Ascending aorta (tissue), 2 donors: ENCODE measurements at regions not wholly inside any gene's neighbourhood (a gene's known extent, or its start where the extent isn't known, plus 50 kb on each side); places are given as distances from the start of the nearest gene placed in this dataset.

Experiments
- DNase-seq, 2 donors: peaks; one replicate each; pipeline ENCODE4 v3.0.0-alpha.2; 2019; ENCODE audit warnings: low spot score in 2 of 2
- H3K27ac ChIP-seq, 2 donors: fragments of 200-600 bp; sonication (generic); one replicate each; pipeline ENCODE4 v1.5.1; 2016 to 2017; ENCODE audit warnings: mild to moderate bottlenecking in 1 of 2
- H3K27me3 ChIP-seq: fragments of 200-600 bp; sonication (generic); one replicate; pipeline ENCODE4 v1.5.1; 2017
- H3K36me3 ChIP-seq, 2 donors: fragments of 200-600 bp; sonication (generic); one replicate each; pipeline ENCODE4 v1.5.1; 2016
- H3K4me1 ChIP-seq, 2 donors: fragments of 200-600 bp; sonication (generic); one replicate each; pipeline ENCODE4 v1.5.1; 2016 to 2017; ENCODE audit warnings: mild to moderate bottlenecking in 1 of 2
- H3K4me3 ChIP-seq, 2 donors: fragments of 200-600 bp; sonication (generic); one replicate each; pipeline ENCODE4 v1.5.1; 2016 to 2017; ENCODE audit warnings: mild to moderate bottlenecking in 1 of 2
- H3K9me3 ChIP-seq, 2 donors: fragments of 200-600 bp; sonication (generic); one replicate each; pipeline ENCODE4 v1.5.1; 2016
- CTCF ChIP-seq, 3 experiments: fragments of 200-600 bp in 2 of 3; fragments of 450-650 bp in 1 of 3; sonication (generic) in 2 of 3; IDR thresholded peaks; one replicate each; pipeline ENCODE4 v1.5.1; 2016 to 2019; ENCODE audit warnings: antibody characterized with exemption in 3 of 3, mild to moderate bottlenecking in 1 of 3, moderate library complexity in 1 of 3
- intact Hi-C: fragments of 100-400 bp; cut with DNase I; formaldehyde crosslinking; loops from one replicate; pipeline ENCODE4 v1.15.1; 2023

DNA sequence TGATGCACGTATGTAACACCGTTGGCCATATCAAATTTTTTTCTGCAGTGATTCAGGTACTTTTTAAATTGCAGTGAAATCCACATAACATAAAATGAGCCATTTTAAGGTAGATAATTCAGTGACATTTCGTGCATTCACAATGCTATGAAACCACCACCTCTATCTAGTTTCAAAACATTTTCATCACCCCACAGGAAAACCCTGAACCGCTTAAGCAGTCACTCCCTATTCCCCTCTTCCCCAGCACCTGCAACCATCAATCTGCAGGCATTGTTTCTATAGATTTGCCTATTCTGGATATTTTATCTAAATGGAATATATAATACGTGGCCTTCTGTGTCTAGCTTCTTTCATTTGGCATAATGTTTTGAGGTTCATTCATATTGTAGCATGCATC, 79.2 kb downstream of the BOD1 start:
- H3K4me3 ChIP-seq = no peak overlapping the region
- no peak for DNase-seq
- H3K4me1 ChIP-seq = no peaks in the 10 kb centered on the region
- no peaks in the 10 kb centered on the region for H3K36me3 ChIP-seq
- no peak overlapping the region for H3K27ac ChIP-seq
- TF ChIP-seq CTCF (IDR thresholded peaks at IDR 0.05) = no peak
- H3K9me3 ChIP-seq = no peaks in the 10 kb centered on the region
- intact Hi-C loops = no loop called here
- H3K27me3 ChIP-seq = no peaks in the 10 kb centered on the region

DNA sequence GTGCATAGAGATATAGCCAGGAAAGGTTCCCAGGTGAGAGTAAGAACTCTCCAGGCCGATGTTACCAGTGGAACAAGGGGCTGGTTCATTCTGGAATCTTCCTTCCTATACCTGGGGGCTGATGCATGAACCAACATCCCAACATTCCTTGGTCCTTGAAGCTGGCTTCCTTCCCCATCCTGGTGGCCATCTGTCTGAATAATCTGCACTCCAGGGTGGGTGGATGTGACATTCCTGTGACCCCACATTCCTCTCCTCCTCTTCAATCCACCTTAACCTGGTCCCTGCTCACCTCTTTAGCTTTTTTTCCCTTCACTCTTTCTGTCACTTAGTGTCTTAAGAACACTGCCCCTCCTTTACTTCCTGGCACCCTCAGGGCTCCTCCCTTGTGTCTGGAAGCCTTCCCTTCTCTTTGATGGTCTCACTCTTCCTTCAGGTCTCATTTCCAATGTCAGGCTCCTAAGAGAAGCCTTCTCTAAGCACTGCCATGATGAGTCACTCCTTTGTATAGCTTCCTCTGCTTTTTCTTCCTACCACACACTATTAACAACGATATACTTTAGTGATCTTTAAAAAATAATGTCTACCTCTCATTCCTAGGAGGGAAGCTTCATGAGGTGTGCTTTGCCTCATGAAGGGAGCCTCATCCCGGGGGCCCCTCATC, 80.3 kb downstream of the BOD1 start:
- Histone ChIP-seq H3K4me3 (no peak overlapping the region), H3K4me1 (no peaks in the 10 kb centered on the region), H3K36me3 (no peaks in the 10 kb centered on the region), H3K9me3 (no peaks in the 10 kb centered on the region), H3K27ac (no peak overlapping the region), H3K27me3 (no peaks in the 10 kb centered on the region)
- no peak for TF ChIP-seq CTCF (IDR thresholded peaks at IDR 0.05)
- no peak for DNase-seq
- intact Hi-C loops = no loop called here

DNA sequence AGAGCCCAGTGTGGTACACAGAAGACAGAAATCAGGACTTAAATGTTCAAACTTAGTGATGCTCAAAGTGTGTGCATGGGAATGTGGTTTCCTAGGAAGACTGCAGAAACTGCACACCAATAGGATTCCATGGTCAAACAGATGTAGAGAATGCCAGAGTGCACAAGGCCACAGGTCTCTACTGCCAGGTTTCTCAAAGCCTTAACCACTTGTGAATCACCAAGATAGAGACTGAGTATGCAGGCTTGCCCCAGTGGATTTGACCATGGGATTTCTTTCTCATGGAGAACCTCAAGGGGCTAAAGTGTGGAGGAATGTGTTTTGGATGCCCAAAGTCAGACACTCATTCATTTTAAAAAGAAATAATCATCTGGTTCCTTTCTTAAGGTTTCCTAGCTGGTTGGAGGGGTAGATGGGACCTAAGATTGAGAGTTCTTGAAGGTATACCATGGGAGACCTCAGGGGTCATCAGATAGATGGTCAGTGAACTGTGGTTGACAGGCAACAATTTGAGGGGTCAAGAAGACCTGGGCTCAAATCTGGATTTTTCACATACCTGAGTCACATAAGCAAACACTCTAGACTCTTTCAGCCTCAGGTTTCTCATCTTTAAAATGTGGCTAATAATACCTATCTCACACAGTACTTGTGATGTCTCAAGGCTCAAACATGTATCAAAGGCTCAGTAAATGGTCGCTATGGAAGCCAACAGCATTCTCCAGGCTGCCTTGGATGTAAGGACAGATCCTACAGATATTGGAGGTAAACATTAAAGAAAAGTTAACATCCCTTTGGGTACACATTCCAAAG, 81.1 kb downstream of the BOD1 start:
- no peak overlapping the region for H3K27ac ChIP-seq
- H3K4me3 ChIP-seq = no peak overlapping the region
- H3K36me3 ChIP-seq = no peaks in the 10 kb centered on the region
- no peaks in the 10 kb centered on the region for H3K4me1 ChIP-seq
- H3K9me3 ChIP-seq = no peaks in the 10 kb centered on the region
- intact Hi-C loops = no loop called here
- DNase-seq = no peak
- no peak for TF ChIP-seq CTCF (IDR thresholded peaks at IDR 0.05)
- no peaks in the 10 kb centered on the region for H3K27me3 ChIP-seq

DNA sequence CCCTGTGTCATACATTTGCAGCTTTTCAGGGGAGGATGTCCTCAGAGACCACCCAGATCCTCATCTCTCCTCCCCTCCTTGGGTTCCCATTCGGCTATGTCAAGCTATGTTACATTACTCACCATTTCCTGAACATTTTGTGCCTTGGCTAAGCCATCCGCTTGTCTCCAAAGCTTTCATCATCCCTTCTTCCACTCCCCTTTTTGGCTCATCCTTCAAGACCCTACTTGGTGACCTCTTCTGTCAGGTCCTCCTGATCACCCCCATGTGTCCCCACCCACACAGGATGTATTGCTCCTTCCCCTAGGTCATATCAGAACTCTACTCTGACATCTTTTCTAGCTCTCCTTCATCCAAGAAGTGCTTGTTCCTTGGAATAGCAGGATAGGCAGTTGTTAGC, 81.8 kb downstream of the BOD1 start:
- DNase-seq = no peak
- no peaks in the 10 kb centered on the region for H3K27me3 ChIP-seq
- intact Hi-C loops = no loop called here

DNA sequence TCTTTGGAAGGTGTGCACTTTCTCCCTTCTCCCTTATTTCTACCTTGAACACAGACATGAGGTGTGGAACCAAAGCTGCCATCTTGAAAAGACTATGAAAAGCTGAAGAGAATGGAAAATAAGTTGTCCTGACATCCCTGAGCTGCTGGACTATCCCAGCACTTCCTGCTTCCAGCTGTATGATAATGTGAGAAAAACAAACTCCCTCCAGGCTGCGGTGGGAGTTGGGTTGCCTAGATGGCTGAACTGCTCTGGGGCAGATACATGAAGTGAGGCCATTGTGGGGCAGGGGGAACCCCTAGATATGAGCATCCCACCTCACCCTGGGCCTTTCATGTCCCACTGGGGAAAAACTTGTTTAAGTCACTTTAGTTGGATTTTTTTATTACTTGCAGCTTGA, 82.4 kb downstream of the BOD1 start:
- intact Hi-C loops = no loop called here
- Histone ChIP-seq H3K27ac (no peak overlapping the region), H3K4me1 (no peaks in the 10 kb centered on the region), H3K4me3 (no peak overlapping the region), H3K9me3 (no peaks in the 10 kb centered on the region), H3K27me3 (no peaks in the 10 kb centered on the region), H3K36me3 (no peaks in the 10 kb centered on the region)
- DNase-seq = no peak
- no peak for TF ChIP-seq CTCF (IDR thresholded peaks at IDR 0.05)

More for the DNA sequence above, 81.8 kb downstream of the BOD1 start:
- no peak overlapping the region for H3K4me3 ChIP-seq
- H3K36me3 ChIP-seq = no peaks in the 10 kb centered on the region
- no peak overlapping the region for H3K27ac ChIP-seq
- H3K4me1 ChIP-seq = no peaks in the 10 kb centered on the region
- TF ChIP-seq CTCF (IDR thresholded peaks at IDR 0.05) = no peak
- no peaks in the 10 kb centered on the region for H3K9me3 ChIP-seq
